G401 (cell line): ENCODE measurements at regions not wholly inside any gene's neighbourhood (a gene's known extent, or its start where the extent isn't known, plus 50 kb on each side); places are given as distances from the start of the nearest gene placed in this dataset.
A peak's percentile ranks its signal among the peaks of the same experiment; 100 is the strongest.

ENCODE experiments used
- DNase-seq: peaks from one replicate; pipeline ENCODE4 v3.0.0-alpha.2; 2015; ENCODE audit warnings: low spot score
- in situ Hi-C: cut with HindIII; loops from 2 replicates; pipeline ENCODE4 v1.10.0; 2016; ENCODE audit warnings: low sequenced_read_pairs, mixed read lengths

- in situ Hi-C loops, result no loop called here
- no peak for DNase-seq
Observed at GRCh38 chr16:66133643-66134338, 232.7 kb upstream of the CDH5 start.

DNA sequence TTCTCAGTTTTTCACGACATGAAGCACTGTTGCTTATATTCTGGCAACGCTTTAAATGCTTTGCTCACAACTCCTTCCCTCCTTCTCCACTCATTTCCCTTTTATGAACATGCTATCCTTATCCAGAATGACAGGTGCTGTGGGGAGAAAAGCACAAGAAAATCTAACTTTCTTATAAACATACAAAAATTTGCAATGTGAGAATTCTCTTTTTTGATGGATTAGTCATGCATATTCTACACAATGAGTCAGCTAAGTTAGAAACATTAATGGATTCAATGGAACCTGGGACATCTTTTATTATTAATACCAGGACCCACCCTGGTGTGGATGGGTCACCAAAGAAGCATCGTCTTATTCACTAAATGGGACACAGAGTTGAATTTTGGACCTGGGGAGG, 234.6 kb upstream of the CDH5 start:
- in situ Hi-C loops, result no loop called here
- DNase-seq, result no peak

DNA sequence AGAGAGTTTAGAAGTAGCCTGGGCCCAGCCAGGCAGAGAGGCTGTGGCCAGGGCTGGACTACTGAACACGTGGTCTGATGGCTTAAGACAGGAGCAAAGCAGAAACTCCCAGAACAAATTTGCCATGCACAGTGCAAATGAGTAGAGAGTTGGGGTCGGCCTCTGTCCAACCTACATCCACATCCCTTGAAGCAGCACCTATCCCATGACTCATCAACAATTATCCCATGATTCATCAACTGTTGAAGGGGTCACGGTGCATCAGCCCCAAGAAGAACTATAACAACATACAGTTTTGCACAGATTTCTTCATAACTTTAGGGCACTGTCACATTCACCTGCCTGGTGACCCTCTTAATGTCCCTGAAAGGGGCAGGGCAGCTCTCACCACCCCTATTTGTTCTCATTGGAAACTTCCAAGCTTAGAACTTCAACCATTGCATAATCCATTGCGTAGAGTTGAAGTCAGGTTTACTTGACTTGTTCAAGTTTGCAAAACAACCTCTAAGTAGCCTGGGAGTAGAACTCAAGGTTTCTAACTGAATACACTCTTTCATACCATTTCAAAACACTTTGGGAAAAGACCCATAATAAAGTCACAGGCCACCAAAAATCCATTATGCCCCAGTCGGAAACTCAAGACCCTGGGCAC, 235.2 kb upstream of the CDH5 start:
- in situ Hi-C loops, result no loop called here
- DNase-seq, result no peak

- DNase-seq, result no peak
- in situ Hi-C loops, result no loop called here
Observed at GRCh38 chr16:66130296-66130905, 236.1 kb upstream of the CDH5 start.

DNA sequence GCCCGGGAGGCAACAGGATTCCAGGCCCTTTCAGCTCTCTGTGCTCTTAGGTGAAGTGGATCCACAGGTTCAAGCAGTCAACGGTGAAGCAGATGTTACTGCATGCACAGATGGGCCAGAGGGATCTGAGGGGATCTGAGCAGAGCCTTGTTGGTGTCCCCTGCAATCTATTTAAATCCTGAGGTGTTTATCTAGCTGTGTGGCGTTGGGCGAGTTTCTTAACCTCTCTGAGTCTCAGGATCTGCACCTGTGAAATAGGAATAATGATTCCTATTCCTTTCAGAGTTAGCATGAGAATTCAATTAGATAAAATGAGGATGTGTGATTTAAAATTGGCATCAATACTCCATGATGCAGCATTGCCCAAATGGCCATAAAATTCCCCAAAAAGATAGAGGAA, 237.3 kb upstream of the CDH5 start:
- no peak for DNase-seq
- in situ Hi-C loops, result no loop called here

GRCh38 chr16:66128371-66128770, 238.1 kb upstream of the CDH5 start:
- in situ Hi-C loops, result no loop called here
- DNase-seq, result no peak

- no peak for DNase-seq
- in situ Hi-C loops, result no loop called here
Observed at GRCh38 chr16:66127459-66128370, 238.8 kb upstream of the CDH5 start.

- DNase-seq, result no peak
- in situ Hi-C loops, result no loop called here
Observed at GRCh38 chr16:66121466-66121865, 245.0 kb upstream of the CDH5 start.

DNA sequence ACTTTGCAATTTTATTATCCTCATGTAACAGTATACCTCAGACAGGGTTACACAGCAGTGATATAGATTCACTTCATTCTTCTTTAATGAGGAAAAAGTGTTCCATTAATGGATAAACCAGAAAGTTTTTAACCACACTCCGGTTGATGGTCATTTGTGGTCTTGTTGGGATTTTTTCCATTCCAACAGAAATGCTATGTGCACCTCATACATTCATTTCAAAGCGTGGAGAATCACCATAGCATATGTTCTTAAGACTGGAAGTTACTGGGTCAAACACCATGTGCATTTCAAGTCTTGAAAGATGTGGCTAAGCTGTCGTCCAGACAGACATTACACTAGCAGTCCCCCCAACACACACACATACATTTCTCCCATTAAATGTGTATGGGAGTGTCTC, 245.8 kb upstream of the CDH5 start:
- DNase-seq, result no peak
- in situ Hi-C loops, result no loop called here

- in situ Hi-C loops, result no loop called here
- no peak for DNase-seq
Observed at GRCh38 chr16:66116163-66117002, 250.1 kb upstream of the CDH5 start.

- in situ Hi-C loops, result no loop called here
- no peak for DNase-seq
Observed at GRCh38 chr16:66115373-66115772, 251.1 kb upstream of the CDH5 start.

GRCh38 chr16:66113223-66113622, 253.3 kb upstream of the CDH5 start:
- in situ Hi-C loops, result no loop called here
- DNase-seq, result no peak

DNA sequence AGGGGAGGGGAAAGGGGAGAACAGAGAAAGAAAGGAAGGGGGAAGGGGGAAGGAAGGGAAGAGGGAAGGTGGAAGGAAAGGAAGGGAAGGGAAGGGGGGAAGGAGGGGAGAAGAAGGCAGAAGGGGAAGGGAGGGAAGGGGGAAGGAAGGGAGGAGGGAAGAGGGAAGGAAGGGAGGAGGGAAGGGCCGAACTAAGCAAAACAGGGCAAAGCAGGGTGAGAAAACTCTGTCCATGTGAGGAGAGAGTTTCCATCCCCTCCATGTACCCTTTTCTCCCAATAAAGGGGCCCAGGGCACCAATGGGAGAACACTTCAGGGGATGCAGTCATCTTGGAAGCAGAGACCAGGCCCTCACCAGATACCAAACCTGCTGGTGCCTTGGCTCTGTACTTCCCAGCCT, 256.8 kb upstream of the CDH5 start:
- in situ Hi-C loops, result no loop called here
- DNase-seq, result no peak

DNA sequence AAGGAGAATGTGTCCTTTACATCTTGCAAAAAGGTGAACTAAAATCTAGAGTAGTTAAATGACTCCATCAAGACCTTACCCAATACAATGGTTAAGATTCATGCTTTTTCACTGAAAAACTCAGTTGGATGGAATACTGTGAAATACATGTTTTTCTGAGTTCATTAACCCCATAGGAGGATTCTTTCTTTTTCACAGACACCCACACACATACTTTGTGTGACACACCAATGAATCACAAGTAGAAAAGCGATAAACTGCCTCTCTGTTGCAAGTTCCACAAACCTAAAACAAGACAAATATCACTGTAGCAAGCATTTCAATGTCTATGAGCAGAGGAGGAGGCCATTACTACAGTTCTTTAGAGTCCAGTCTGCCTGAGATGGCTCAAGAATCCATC, 258.8 kb upstream of the CDH5 start:
- DNase-seq, result no peak
- in situ Hi-C loops, result no loop called here

- no peak for DNase-seq
- in situ Hi-C loops, result no loop called here
Observed at GRCh38 chr16:66103211-66103610, 263.3 kb upstream of the CDH5 start.

DNA sequence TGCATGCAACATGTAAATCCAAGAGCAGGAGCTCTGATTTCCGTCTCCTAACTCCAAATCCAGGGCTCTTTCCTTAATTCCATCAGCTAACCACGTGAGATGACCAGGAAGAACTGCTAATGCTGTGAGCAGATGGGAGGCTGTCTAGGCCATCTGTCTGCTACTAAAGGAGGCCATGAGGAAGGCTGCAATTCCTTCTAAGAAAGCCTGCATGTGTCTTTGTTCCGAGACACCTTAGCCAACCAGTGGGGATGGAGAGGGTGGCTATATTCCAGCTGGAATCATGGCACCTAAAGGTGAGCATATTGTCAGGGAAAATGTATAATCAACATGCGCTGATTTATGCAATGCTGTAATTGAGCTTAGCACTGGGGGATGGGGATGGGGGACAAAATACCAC, 267.2 kb upstream of the CDH5 start:
- in situ Hi-C loops, result no loop called here
- DNase-seq, result peak; percentile 93

DNA sequence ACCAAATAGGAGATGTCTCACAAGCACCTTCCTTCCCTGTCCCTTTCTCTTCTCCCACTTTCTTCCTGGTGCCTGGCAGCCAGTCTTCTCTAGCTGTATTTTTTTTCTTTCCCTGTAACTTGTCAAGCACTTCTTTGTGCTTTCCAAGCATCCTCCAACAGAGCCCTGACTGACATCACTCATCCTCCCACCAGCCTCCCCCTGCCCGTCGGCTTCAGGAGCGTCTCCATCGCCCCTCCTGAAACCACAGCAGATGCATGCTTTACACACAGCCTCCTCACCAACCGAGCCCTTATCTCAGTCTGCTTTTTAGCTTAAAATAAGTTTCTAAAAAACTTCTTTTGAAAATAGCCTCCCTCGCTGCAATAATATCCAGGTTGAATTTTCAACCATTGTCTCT, 268.7 kb upstream of the CDH5 start:
- DNase-seq, result no peak
- in situ Hi-C loops, result no loop called here

- no peak for DNase-seq
- in situ Hi-C loops, result no loop called here
Observed at GRCh38 chr16:66095676-66096075, 270.8 kb upstream of the CDH5 start.

GRCh38 chr16:66093191-66093590, 273.3 kb upstream of the CDH5 start:
- in situ Hi-C loops, result no loop called here
- no peak for DNase-seq
